Left ventricle myocardium superior (tissue), 1 donor: ENCODE measurements at regions not wholly inside any gene's neighbourhood (a gene's known extent, or its start where the extent isn't known, plus 50 kb on each side); places are given as distances from the start of the nearest gene placed in this dataset.

ENCODE experiments used
- ATAC-seq: fragments of 200-7000 bp; cut with Tn5 transposase; one replicate; pipeline ENCODE4 v1.9.1; 2020; ENCODE audit warnings: mild to moderate bottlenecking, moderate library complexity
- DNase-seq: peaks from one replicate; pipeline ENCODE4 v3.0.0-alpha.2; 2020
- intact Hi-C: fragments of 100-400 bp; cut with micrococcal nuclease; formaldehyde crosslinking; loops from one replicate; pipeline ENCODE4 v1.11.0; 2022
- donor health status: DM: no; HTN: yes; CAD: no; lungs with severe emphysema.

GRCh38 chr4:78989697-78990270, 50.5 kb upstream of the PAQR3 start:
- intact Hi-C loops: no loop called here
- no peak for DNase-seq
- no peak for ATAC-seq
